Hepatocyte (in vitro differentiated cells): ENCODE measurements at regions not wholly inside any gene's neighbourhood (a gene's known extent, or its start where the extent isn't known, plus 50 kb on each side); places are given as distances from the start of the nearest gene placed in this dataset.

ENCODE experiments used
- DNase-seq: peaks from one replicate; pipeline ENCODE4 v3.0.0-alpha.2; 2016; ENCODE audit warnings: low spot score
- H2AFZ ChIP-seq: fragments of 200-600 bp; sonication (generic); 2 replicates; pipeline ENCODE4 v1.6.0; 2016; ENCODE audit warnings: antibody characterized with exemption, mild to moderate bottlenecking
- H3K27ac ChIP-seq: fragments of 200-600 bp; sonication (generic); 2 replicates; pipeline ENCODE4 v1.5.1; 2016; ENCODE audit warnings: mild to moderate bottlenecking
- H3K27me3 ChIP-seq: fragments of 200-600 bp; sonication (generic); 2 replicates; pipeline ENCODE4 v1.6.1; 2016
- H3K36me3 ChIP-seq: fragments of 200-600 bp; sonication (generic); replicated peaks from 2 replicates; pipeline ENCODE4 v1.5.1; 2016; ENCODE audit warnings: low read depth; ENCODE audit not compliant: insufficient read depth
- H3K4me1 ChIP-seq: fragments of 200-600 bp; sonication (generic); 2 replicates; pipeline ENCODE4 v1.5.1; 2016; ENCODE audit warnings: mild to moderate bottlenecking, moderate library complexity; ENCODE audit not compliant: insufficient read depth
- H3K4me2 ChIP-seq: fragments of 200-600 bp; sonication (generic); 2 replicates; pipeline ENCODE4 v1.6.0; 2016
- H3K4me3 ChIP-seq: fragments of 200-600 bp; sonication (generic); 2 replicates; pipeline ENCODE4 v1.5.1; 2016; ENCODE audit warnings: mild to moderate bottlenecking
- H3K79me2 ChIP-seq: fragments of 200-600 bp; sonication (generic); 2 replicates; pipeline ENCODE4 v1.6.0; 2017; ENCODE audit warnings: mild to moderate bottlenecking
- H3K9me2 ChIP-seq: fragments of 200-600 bp; sonication (generic); replicated peaks from 2 replicates; pipeline ENCODE4 v1.6.0; 2017; ENCODE audit warnings: mild to moderate bottlenecking; ENCODE audit not compliant: insufficient read depth
- H3K9me3 ChIP-seq: fragments of 200-600 bp; sonication (generic); 2 replicates; pipeline ENCODE4 v1.5.1; 2016; ENCODE audit warnings: low read depth, mild to moderate bottlenecking
- H4K20me1 ChIP-seq: fragments of 200-600 bp; sonication (generic); 2 replicates; pipeline ENCODE4 v1.6.0; 2016; ENCODE audit warnings: mild to moderate bottlenecking; ENCODE audit not compliant: insufficient read depth, poor library complexity, severe bottlenecking
- CTCF ChIP-seq: fragments of 200-600 bp; sonication (generic); IDR thresholded peaks from 2 replicates; pipeline ENCODE4 v1.5.1; 2016; ENCODE audit warnings: antibody characterized with exemption, mild to moderate bottlenecking; ENCODE audit not compliant: poor library complexity
- EZH2 ChIP-seq: fragments of 200-600 bp; sonication (generic); IDR thresholded peaks from 2 replicates; pipeline ENCODE4 v1.6.1; 2016; ENCODE audit warnings: antibody characterized with exemption, mild to moderate bottlenecking, borderline replicate concordance
- EZH2phosphoT487 ChIP-seq: fragments of 200-600 bp; sonication (generic); IDR thresholded peaks from one replicate; pipeline ENCODE4 v1.6.1; 2018; ENCODE audit warnings: antibody characterized with exemption, mild to moderate bottlenecking, low read depth, moderate library complexity; ENCODE audit not compliant: unreplicated experiment, severe bottlenecking
- WGBS: methylation state at CpG from one replicate; pipeline ENCODE4 v1.1.6; 2016; ENCODE audit warnings: low lambda C conversion rate; ENCODE audit errors: missing lambda C conversion rate; 5-methylcytosine and 5-hydroxymethylcytosine counted together

GRCh38 chr11:92295175-92296137 is 70.8 kb downstream of the FAT3 start:
- H3K9me2 ChIP-seq = no peaks in the 10 kb centered on the region
- H3K27ac ChIP-seq = peak overlapping the region; percentile 73
- H3K27me3 ChIP-seq = no peaks in the 10 kb centered on the region
- H3K4me2 ChIP-seq = peak overlapping the region; percentile 37
- 83% methylated on average over 8 of the region's 8 CpGs for WGBS
- no peaks in the 10 kb centered on the region for H4K20me1 ChIP-seq
- no peaks in the 10 kb centered on the region for H3K79me2 ChIP-seq
- H3K4me3 ChIP-seq = no peak overlapping the region
- H3K4me1 ChIP-seq = peaks cover 16% of the 10 kb centered on the region
- no peak overlapping the region for H2AFZ ChIP-seq
- H3K36me3 ChIP-seq = no peaks in the 10 kb centered on the region
- TF ChIP-seq EZH2phosphoT487 = no peak
- TF ChIP-seq EZH2 = no peak
- TF ChIP-seq CTCF = no peak
- DNase-seq = peak; percentile 28
- no peaks in the 10 kb centered on the region for H3K9me3 ChIP-seq

- H3K27me3 ChIP-seq = no peaks in the 10 kb centered on the region
- no peak overlapping the region for H2AFZ ChIP-seq
- TF ChIP-seq CTCF (no peak), EZH2phosphoT487 (no peak), EZH2 (no peak)
- H4K20me1 ChIP-seq = no peaks in the 10 kb centered on the region
- no peaks in the 10 kb centered on the region for H3K9me2 ChIP-seq
- H3K36me3 ChIP-seq = no peaks in the 10 kb centered on the region
- H3K4me2 ChIP-seq = no peak overlapping the region
- no peak for DNase-seq
- no peaks in the 10 kb centered on the region for H3K79me2 ChIP-seq
- no peak overlapping the region for H3K4me3 ChIP-seq
- peaks cover 16% of the 10 kb centered on the region for H3K4me1 ChIP-seq
- peak overlapping the region; percentile 73 for H3K27ac ChIP-seq
- no peaks in the 10 kb centered on the region for H3K9me3 ChIP-seq
- WGBS = 81% methylated on average over 3 of the region's 3 CpGs
These were observed 71.5 kb downstream of the FAT3 start for GRCh38 chr11:92296138-92296515.

- WGBS = 87% methylated on average over 3 of the region's 3 CpGs
- Histone ChIP-seq H3K36me3 (no peaks in the 10 kb centered on the region), H3K4me3 (no peak overlapping the region)
These were observed 73.2 kb downstream of the FAT3 start for GRCh38 chr11:92297567-92298553.

More at GRCh38 chr11:92297567-92298553, 73.2 kb downstream of the FAT3 start:
- Histone ChIP-seq H2AFZ (no peak overlapping the region), H3K79me2 (no peaks in the 10 kb centered on the region), H3K27me3 (no peaks in the 10 kb centered on the region), H3K27ac (no peak overlapping the region), H3K9me3 (no peaks in the 10 kb centered on the region), H4K20me1 (no peaks in the 10 kb centered on the region), H3K9me2 (no peaks in the 10 kb centered on the region), H3K4me1 (peaks cover 16% of the 10 kb centered on the region), H3K4me2 (no peak overlapping the region)
- TF ChIP-seq EZH2phosphoT487 (no peak), EZH2 (no peak), CTCF (no peak)
- DNase-seq = no peak
